ENCODE measurements at regions not wholly inside any gene's neighbourhood (a gene's known extent, or its start where the extent isn't known, plus 50 kb on each side); places are given as distances from the start of the nearest gene placed in this dataset.

DNA sequence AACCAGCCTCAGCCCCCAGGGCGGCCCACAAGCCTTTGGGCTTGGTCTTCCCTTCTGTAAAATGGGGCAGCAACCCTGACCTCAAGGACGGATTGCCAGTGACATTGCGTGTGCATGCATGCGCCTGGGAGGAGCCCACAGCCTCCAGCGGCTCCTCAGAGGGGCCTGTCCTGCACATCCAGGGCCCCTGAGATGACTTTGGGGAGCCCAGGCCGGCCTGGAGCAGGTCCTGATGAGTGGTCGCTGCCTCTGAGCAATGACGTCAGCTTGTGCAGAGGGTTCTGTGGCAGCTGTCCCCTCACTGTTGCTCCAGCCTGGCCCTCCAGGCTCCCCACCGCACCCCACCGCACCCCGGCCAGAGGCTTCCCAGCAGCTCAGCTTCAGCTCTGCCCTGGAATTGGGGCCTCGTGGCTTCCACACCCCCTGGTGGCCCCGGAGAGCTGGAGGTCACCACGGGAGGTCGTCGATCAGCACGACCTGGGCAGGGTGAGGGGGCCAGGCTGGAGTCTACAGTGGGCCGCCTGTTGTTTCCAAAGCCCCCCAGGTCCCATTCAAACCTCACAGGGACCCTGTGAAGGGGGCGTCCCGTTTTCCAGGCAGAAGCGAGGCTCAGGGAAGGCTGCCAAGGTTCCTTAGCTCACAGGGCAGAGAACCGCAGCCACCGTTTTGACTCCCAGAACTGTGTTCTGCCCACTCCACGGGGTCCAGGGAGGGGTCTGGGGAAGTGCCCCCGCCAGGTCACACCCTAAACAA is 341.8 kb downstream of the SEC14L1 start:
- TF ChIP-seq, protein P1, sequence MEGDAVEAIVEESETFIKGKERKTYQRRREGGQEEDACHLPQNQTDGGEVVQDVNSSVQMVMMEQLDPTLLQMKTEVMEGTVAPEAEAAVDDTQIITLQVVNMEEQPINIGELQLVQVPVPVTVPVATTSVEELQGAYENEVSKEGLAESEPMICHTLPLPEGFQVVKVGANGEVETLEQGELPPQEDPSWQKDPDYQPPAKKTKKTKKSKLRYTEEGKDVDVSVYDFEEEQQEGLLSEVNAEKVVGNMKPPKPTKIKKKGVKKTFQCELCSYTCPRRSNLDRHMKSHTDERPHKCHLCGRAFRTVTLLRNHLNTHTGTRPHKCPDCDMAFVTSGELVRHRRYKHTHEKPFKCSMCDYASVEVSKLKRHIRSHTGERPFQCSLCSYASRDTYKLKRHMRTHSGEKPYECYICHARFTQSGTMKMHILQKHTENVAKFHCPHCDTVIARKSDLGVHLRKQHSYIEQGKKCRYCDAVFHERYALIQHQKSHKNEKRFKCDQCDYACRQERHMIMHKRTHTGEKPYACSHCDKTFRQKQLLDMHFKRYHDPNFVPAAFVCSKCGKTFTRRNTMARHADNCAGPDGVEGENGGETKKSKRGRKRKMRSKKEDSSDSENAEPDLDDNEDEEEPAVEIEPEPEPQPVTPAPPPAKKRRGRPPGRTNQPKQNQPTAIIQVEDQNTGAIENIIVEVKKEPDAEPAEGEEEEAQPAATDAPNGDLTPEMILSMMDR (IDR thresholded peaks at IDR 0.05): no peak
- no peak for TF ChIP-seq POLR2A (IDR thresholded peaks at IDR 0.05)

All from transverse colon (tissue), 3 donors.